COLO668 (cell line): ENCODE measurements at regions not wholly inside any gene's neighbourhood (a gene's known extent, or its start where the extent isn't known, plus 50 kb on each side); places are given as distances from the start of the nearest gene placed in this dataset.
"Not testable (repeated sequence)": the region's sequence is repeated elsewhere in the genome, so short reads cannot be mapped to it uniquely, and the experiment has no call there.

Experiments used
- DNase-seq: peaks from one replicate; lab custom pipeline; 2025; ENCODE audit not compliant: unreplicated experiment; lab: John Stamatoyannopoulos, UW

DNA sequence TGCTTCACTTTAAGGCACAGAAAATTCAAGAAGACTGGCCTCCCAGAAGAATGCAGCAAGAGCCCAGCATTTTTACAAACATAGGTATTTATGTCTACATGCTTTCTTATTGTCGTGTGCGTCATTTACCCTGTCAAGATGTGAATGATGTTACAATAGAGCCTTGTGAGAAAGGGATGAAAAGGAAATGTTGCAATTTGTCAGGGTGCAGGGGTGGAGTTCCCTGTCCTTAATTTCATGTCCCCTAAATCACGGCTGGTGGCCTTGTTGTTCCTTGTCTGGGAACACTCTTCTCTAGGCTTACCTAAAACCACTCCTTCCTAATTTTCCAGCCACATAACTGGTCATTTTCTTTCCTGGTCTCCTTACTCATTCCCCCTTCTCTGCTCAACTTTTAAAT, 194.2 kb downstream of the TXNL1 start:
- no peak for DNase-seq

DNA sequence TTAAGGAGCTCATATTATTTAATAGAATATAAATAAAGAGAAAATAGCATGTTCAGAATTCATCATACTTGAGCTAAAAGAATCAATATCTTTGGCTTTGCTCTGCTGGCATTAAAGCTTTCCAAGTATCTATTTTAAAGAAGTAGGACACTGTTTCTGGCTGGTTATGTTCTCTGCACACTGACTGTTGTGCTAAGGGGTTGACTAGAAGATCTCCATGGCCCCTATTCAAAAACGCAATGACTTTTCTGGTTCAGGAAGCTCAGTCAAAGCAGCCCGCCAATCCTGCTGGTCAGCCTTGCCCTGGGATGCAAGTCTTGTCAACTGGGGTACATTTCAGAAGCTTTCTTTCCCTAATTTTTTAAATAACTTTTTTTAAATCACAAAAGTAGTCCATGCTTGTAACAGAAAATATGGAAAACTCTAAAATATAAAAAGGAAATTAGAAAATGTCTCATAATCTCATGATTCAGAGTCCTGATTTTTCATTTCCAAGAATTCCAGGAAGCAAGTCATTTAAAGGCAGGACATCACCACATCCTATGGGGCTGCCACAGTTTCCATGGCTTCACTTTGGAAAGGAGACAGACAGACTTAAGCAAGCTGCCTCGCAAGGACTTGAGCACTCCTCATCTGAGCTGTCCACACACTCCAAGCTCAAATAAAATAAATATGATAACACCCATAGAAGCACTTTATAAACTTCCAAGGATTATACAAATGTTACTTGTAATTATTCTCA, 195.1 kb downstream of the TXNL1 start:
- no peak for DNase-seq

- DNase-seq: not testable (repeated sequence)
Observed at GRCh38 chr18:56438480-56438879, 199.9 kb downstream of the TXNL1 start.

DNA sequence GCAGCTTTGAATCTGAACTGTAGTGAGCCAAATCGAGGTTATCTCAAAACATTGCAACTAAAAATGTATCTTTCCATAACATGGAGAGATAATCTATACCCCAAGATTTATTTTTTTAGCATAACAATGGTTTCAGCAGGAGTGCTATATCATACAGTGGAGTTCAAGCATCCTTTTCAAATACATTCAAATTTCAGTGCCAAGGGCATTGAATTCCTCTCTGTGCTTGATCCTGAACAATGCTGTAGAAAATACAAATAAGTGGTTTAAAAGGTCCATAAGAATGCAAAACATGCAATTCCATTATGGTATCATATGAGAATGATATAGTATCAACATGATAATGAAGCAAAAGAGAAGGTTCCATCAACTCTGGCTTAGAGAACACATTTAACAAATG, 201.7 kb downstream of the TXNL1 start:
- no peak for DNase-seq

- DNase-seq: no peak
Observed at GRCh38 chr18:56433919-56434318, 204.5 kb downstream of the TXNL1 start.

- DNase-seq: no peak
Observed at GRCh38 chr18:56431551-56431950, 206.8 kb downstream of the TXNL1 start.

GRCh38 chr18:56423626-56424025, 214.8 kb downstream of the TXNL1 start:
- no peak for DNase-seq

DNA sequence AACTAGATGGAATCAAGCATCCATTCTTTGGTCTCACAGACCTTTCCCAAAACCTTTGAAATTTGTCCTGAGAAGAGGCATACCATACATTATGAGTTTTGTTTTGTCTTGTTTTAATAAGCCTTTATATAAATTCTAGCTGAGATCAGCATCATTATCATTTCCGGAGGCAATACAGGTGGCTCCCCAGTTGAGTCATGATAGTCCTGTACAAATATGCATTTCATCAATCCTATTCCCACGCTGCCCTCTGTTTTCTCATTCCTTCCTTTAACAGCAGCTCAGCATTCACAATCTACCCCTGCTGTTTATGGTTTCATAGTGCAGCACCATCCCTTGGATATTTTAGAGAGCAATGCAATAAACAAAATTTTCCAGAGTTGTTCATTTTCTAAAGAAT, 216.7 kb downstream of the TXNL1 start:
- no peak for DNase-seq

GRCh38 chr18:56420868-56421267, 217.5 kb downstream of the TXNL1 start:
- DNase-seq: not testable (repeated sequence)

DNA sequence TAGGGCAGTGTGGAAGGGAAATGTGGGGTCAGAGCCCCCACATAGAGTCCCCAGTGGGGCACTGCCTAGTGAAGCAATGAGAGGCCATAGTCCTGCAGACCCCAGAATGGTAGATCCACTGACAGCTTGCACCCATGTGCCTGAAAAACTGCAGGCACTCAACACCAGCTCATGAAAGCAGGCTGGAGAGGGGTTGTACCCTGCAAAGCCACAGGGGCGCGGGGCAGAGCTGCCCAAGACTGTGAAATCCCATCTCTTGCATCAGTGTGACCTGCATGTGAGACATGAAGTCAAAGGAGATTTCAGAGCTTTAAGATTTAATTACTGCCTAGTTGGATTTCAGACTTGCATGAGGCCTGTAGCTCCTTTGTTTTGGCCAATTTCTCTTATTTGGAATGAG, 224.0 kb downstream of the TXNL1 start:
- DNase-seq: no peak

DNA sequence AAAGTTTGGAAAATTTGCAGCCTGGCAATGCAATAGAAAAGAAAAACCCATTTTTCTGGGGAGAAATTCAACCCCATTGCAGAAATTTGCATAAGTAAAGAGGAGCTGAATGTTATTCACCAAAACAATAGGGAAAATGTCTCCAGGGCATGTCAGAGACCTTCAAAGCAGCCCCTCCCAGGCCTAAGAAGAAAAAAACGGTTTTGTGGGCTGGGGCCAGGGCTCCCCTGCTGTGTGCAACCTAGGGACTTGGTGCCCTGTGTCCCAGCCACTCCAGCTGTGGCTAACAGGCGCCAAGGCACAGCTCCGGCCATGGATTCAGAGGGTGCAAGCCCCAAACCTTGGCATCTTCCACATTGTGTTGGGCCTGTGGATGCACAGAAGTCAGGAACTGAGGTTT, 224.5 kb downstream of the TXNL1 start:
- no peak for DNase-seq

DNA sequence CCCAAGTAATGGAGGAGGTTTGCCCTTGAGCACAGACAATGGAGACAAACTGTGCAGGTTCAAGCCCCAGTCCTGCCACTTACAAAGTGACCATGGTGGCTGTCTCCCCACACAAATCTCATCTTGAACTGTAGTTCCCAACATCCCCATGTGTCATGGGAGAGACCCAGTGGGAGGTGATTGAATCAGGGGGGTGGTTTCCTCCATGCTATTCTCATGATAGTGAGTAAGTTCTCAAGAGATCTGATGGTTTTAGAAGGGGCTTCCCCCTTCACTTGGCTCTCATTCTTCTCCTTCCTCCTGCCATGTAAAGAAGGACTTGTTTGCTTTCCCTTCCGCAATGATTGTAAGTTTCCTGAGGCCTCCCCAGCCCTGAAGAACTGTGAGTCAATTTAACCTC, 225.4 kb downstream of the TXNL1 start:
- DNase-seq: no peak

DNA sequence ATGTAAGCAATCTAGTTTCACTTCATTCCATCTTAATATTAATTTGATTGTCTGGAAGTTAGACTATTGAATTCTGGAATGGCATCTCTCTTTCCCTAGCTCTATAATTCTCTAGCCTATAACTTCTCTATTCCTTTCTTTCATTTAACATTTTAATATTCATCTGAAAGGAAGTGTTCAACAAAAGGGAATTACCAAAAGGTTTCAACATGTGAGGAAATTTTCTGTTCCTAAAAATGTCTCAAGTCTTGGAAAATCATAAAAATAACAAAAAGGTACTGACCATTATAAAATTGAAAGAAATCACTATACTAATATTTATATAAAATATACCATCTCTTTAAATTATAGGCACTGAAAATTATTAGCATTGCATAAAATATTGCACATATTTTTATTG, 228.7 kb downstream of the TXNL1 start:
- DNase-seq: no peak

DNA sequence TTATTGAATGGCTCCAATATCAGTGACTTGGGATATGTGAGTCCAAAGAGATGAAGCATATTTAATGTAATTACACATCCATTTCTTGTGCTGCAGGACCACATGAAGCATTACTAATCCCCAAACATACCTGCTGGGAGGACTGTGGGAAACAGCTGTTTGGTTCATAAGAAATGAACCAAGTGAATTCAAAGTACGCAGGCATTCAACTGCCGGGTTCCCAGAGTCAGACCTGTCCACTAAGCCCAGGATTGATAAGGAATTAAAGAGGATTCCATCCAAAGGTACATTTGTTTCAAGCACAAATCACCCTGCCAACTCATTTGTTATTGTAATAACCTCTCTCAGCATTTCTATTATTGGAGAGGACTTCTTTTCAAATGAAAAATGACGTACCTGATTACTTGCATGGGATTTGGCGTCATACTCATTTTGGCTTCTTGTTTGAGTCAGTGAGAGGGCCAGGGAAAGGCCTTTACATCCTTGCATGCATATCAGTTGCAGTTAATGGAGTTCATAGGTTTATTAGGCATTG, 230.7 kb downstream of the TXNL1 start:
- no peak for DNase-seq

GRCh38 chr18:56402872-56403516, 235.4 kb downstream of the TXNL1 start:
- DNase-seq: no peak

- DNase-seq: no peak
Observed at GRCh38 chr18:56393870-56394269, 244.5 kb downstream of the TXNL1 start.

DNA sequence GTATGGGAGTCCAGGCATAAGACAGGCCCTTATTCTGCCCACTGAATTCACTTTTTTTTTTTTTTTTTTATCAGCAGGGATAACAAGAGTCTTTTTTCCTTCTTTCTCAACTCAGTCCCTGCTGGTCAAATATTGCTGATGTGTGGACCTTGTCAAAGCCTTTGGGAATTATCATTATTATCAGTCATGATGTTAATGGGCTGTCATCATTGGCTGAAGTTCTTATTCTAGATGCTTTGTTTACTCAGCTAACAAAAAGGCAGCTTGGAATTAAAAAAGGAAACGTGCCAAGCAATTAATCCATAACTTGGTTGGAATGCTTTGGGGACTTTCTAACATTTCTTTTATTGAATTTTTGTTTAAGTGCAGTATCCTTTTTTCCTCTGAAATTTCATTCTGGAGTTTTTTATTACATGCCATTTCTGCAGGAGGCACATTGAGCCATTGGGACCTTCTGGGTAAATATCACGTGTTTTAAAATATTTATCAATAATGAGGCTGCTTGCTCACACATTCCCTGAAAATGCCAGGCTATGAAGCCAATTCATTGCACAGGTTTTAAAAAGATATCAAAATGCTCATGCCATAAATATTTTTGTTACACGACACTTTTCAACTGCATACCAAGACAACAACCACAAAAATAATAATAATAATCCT, 246.3 kb downstream of the TXNL1 start:
- DNase-seq: no peak

GRCh38 chr18:56390626-56391025, 247.8 kb downstream of the TXNL1 start:
- DNase-seq: no peak

- DNase-seq: no peak
Observed at GRCh38 chr18:56389190-56389589, 249.2 kb downstream of the TXNL1 start.

DNA sequence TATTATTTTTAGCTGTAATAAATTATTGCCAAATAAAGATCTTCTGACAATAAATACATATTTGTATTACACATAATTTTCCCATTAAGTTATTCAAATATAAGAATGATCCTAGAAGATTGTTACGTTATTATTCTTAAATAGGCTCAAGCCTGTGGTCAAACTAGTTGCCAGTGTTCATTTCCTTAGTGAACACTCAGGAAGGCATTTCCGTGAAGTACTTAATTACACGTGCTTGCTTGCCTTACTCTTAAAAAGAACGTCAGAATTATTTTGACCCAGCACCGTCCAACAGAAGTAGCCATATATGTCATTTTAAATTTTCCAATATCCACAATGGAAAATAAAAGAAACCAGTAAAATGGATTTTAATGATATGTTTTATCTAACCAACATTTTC, 249.8 kb downstream of the TXNL1 start:
- DNase-seq: no peak

DNA sequence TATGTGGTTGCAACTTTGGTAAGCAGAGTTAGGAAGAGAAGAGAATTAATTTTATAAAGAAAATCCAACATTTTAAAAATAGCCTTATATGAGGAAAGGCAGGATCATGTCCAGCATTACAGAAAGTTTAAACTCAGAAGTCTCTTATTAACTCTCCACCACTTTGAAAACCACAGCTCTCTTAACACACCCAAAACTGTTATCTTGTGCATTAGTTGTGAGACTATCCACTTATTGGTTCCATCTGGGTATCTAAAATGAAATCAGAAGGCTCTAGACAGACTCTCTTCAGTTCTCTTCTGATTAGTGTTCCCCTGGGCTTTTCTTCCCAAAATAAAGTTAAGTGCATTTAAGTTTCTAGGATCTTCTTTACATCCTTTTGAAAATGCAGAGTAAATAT, 251.5 kb downstream of the TXNL1 start:
- no peak for DNase-seq

DNA sequence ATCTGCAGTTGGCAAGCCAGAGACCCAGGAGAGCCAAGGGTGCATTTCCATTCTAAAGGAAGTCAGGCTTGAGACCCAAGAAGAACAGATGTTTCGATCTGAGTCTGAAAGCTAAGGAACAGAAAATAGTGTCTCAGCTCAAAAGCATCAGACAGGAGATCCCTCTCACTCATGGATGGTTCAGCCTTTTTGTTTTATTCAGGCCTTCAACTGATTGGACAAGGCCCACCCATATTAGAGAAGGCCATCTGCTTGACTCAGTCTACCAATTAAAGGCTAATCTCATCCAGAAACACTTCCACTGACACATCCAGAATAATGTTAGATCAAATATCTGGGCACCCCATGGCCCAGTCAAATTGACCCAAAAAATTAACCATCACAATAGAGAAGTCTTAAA, 255.0 kb downstream of the TXNL1 start:
- no peak for DNase-seq
